ENCODE measurements at regions not wholly inside any gene's neighbourhood (a gene's known extent, or its start where the extent isn't known, plus 50 kb on each side); places are given as distances from the start of the nearest gene placed in this dataset.
"Not testable (repeated sequence)": the region's sequence is repeated elsewhere in the genome, so short reads cannot be mapped to it uniquely, and the experiment has no call there.

- no peaks in the 10 kb centered on the region for H3K27me3 ChIP-seq
- peak; percentile 10 to 70 (median 27) for DNase-seq
- ATAC-seq: peak; percentile 48
- TF ChIP-seq CTCF (IDR thresholded peaks at IDR 0.05) (no peak), POLR2A (IDR thresholded peaks at IDR 0.05) (no peak)
- WGBS, 2 donors: 13 to 26% methylated on average over 5 of the region's 5 CpGs
- H3K36me3 ChIP-seq (replicated peaks in 1 of 2; ENCODE audit: insufficient read depth in 1 of 2, low read depth in 2 of 2): no peaks in the 10 kb centered on the region
- no peaks in the 10 kb centered on the region for H3K9me3 ChIP-seq
- no peak overlapping the region for H3K4me3 ChIP-seq
- intact Hi-C loops (cut with DNase I): no loop called here
- no peak overlapping the region for H3K27ac ChIP-seq
- H3K4me1 ChIP-seq: no peaks in the 10 kb centered on the region
These were observed 487.0 kb downstream of the CD109 start for GRCh38 chr6:74182992-74183391.

GRCh38 chr6:74181471-74181870 is 485.5 kb downstream of the CD109 start:
- Histone ChIP-seq H3K27me3 (no peaks in the 10 kb centered on the region), H3K4me1 (no peaks in the 10 kb centered on the region), H3K9me3 (no peaks in the 10 kb centered on the region), H3K27ac (no peak overlapping the region), H3K4me3 (no peak overlapping the region), H3K36me3 (replicated peaks in 1 of 2; ENCODE audit: insufficient read depth in 1 of 2, low read depth in 2 of 2) (no peaks in the 10 kb centered on the region)
- intact Hi-C loops (cut with DNase I): no loop called here
- DNase-seq (no peak), ATAC-seq (no peak)
- TF ChIP-seq CTCF (IDR thresholded peaks at IDR 0.05) (no peak), POLR2A (IDR thresholded peaks at IDR 0.05) (no peak)

DNA sequence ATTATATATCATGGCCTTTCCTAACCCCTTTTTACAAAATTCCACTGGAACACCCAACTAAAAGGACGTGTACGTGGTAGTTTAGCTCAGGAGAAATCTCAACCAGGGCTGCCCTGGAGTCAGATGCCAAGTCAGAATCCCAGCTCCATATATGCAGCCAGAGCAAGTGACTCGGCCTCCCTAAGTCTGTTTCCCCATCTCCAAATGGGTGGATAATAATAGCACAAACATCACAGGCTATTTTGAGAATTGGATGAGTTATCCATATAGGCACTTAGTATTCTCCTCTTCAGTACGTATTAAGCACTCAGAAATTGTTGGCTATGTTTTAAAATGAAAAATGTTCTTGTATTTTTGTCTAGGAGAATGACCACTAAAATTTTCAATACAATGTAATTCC is 481.5 kb downstream of the CD109 start:
- Histone ChIP-seq H3K36me3 (replicated peaks in 1 of 2; ENCODE audit: insufficient read depth in 1 of 2, low read depth in 2 of 2) (no peaks in the 10 kb centered on the region), H3K4me3 (no peak overlapping the region), H3K27ac (no peak overlapping the region), H3K4me1 (no peaks in the 10 kb centered on the region), H3K27me3 (peaks cover 0 to 2% of the 10 kb centered on the region in 2 donors), H3K9me3 (no peaks in the 10 kb centered on the region)
- ATAC-seq (no peak), DNase-seq (no peak)
- no peak for TF ChIP-seq CTCF (IDR thresholded peaks at IDR 0.05)
- no peak for TF ChIP-seq POLR2A (IDR thresholded peaks at IDR 0.05)
- WGBS, 2 donors: 50 to 59% methylated on average over 4 of the region's 4 CpGs
- intact Hi-C loops (cut with DNase I): no loop called here

GRCh38 chr6:74170550-74170949 is 474.5 kb downstream of the CD109 start:
- intact Hi-C loops (cut with DNase I): not testable (repeated sequence)
- WGBS, 2 donors: 74 to 91% methylated on average over 2 of the region's 2 CpGs

GRCh38 chr6:74170118-74170517 is 474.1 kb downstream of the CD109 start:
- Histone ChIP-seq H3K4me3 (no peak overlapping the region), H3K4me1 (no peaks in the 10 kb centered on the region), H3K27me3 (peaks cover 0 to 2% of the 10 kb centered on the region in 2 donors), H3K27ac (no peak overlapping the region), H3K9me3 (no peaks in the 10 kb centered on the region), H3K36me3 (replicated peaks in 1 of 2; ENCODE audit: insufficient read depth in 1 of 2, low read depth in 2 of 2) (no peaks in the 10 kb centered on the region)
- ATAC-seq: no peak
- intact Hi-C loops (cut with DNase I): no loop called here
- 32 to 44% methylated on average over 2 of the region's 2 CpGs for WGBS, 2 donors
- DNase-seq: no peak
- TF ChIP-seq CTCF (IDR thresholded peaks at IDR 0.05): no peak
- TF ChIP-seq POLR2A (IDR thresholded peaks at IDR 0.05): no peak

More at GRCh38 chr6:74170550-74170949, 474.5 kb downstream of the CD109 start:
- H3K4me3 ChIP-seq; H3K9me3 ChIP-seq; H3K27me3 ChIP-seq; H3K36me3 ChIP-seq (replicated peaks in 1 of 2; ENCODE audit: insufficient read depth in 1 of 2, low read depth in 2 of 2); H3K4me1 ChIP-seq; ATAC-seq; H3K27ac ChIP-seq; DNase-seq: not testable (repeated sequence)
